Activated CD8-positive, alpha-beta memory T cell treated with anti-CD3 and anti-CD28 coated beads for 36 hours (primary cell): ENCODE measurements at regions not wholly inside any gene's neighbourhood (a gene's known extent, or its start where the extent isn't known, plus 50 kb on each side); places are given as distances from the start of the nearest gene placed in this dataset.

Source experiments
- CTCF ChIA-PET: fragments of 350-600 bp; sonication (Branson Sonifier 250); formaldehyde crosslinking; loops from one replicate; lab custom pipeline; 2021; ENCODE audit warnings: antibody characterized with exemption; lab: Charles Lee
- POLR2A ChIA-PET: fragments of 350-600 bp; sonication (Branson Sonifier 250); formaldehyde crosslinking; loops from one replicate; lab custom pipeline; 2021; ENCODE audit warnings: antibody characterized with exemption; lab: Charles Lee

DNA sequence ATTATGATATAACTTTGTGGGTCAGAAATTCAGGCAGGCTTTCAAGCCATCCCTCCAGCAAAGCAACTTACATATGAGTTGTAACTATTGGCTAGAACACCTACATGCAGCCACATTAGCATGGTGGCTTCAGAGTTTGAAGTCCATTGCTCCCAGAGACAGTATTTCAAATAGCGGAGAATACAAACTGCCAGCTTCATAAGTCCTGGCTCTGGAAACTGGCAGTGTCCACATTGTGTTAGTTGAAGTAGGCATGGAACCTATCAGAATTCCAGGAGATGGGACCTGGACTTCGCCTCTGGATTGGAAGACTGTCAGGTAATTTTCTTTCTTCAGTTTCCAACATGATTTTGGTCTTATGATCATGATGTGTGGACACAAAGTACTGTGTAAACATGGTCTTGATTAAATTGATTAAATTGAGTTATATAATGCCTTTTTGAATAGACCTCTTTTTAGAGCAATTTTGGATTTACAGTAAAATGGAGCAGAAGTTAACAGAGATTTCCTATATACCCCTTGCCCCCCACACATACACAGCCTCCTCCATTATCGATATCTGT lies 209.9 kb upstream of the NAV2 start:
- POLR2A ChIA-PET: no interaction called here
- CTCF ChIA-PET: interaction anchor here (0.9 kb wide), 1 partner anchor 51 kb away, joined by 3 read pairs; no protein-coding TSS in a partner anchor

DNA sequence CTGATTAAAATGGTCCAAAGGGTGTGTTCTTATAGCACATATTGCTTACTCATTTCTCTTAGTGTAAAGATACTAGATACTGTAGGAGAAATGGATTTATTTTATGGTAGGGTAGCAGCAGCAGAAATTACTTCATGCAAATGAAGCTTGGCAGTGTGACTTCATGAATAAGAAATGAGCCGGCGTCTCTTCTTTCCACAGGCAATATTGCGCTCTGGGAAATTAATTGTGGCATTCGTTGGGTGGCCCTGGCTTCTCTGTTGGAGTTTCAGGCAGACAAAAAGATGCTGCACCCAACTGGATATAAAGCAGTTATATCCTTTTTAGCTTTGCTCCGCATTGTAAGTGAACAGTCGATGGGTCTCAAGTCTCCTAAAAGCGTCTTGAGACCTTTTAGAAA lies 211.0 kb upstream of the NAV2 start:
- CTCF ChIA-PET: no interaction called here
- POLR2A ChIA-PET: no interaction called here

DNA sequence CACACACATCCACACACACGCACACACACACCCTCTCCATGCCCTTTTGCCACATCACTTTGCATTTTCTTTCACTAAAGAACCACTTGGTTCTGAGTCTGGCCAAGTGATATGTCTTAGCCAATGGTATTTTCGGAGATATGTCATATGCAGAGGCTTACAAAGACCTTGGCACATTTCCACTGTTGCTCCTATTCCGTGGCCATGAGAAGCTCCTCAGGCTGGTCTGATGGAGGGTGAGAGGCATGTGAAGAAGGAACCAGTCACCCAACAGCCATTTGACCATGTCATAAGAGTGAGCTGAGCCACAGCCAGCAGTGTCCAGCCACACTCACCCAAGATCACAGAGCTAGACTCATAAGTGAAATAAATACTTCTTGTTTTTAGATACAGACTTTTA lies 212.6 kb upstream of the NAV2 start:
- POLR2A ChIA-PET: no interaction called here
- CTCF ChIA-PET: no interaction called here

DNA sequence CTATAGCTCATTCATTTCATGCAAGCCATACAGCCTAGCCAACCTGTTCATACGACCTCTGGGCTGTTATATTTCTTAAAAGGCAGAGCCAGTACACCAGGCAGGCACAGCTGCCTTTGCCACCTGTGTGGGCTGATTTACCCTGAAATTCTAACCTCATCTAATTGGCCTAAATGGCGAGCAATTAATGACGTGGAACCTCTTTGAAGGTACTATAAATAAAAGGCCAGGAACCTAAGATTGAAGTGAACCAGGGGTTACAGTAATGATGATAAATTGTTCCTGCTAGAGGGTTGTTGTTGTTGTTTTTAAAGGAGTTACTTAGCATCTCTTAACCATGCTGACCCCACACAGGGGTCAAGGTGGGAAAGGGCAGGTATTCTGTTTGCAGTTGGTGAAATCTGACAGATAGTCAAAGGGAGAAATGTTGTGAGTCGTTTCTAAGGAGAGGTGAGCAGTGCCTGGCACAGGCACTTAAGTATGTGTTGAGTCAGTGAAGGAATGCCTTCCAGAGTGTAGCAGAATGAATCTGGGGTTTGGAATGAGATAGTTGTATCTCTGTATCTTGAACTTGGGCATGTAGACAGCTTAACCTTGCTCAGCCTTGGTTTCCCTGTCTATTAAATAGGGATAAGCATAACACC lies 213.5 kb upstream of the NAV2 start:
- CTCF ChIA-PET: no interaction called here

DNA sequence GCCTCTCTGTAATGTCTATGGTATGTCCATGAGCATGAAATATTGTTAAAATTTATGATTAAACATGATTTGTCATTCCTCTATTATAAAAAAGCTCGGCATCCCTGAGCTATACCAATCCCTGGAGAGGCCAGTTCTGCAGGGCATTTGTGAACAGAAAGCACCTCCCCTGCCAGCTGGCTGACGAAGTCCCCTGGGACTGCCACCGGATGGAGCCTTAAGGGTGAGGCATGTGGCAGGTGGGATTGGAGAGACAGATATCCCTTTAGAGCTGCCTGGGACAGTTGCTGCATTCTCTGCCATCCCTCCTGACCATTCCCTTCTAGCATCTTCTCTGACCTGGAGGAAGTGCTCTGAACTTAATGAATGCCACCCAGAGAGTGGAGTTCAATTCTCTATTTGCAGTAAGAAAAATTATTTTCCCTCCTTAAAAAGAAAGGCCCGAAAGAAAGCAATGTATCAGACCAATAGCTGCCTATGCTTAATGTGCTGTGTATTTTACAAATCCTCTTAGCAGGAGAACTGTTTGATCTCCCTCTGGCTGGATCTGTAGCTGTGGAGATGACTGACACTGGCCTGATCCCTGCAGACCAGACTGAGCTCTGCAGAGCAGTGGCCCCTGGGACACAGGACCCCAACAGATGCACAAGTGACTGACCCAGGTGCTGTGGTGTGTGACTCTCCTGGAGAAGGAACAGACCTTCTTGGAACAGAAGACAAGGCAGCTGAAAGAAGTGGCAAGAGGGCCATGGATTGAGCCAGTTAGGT lies 219.0 kb upstream of the NAV2 start:
- ChIA-PET POLR2A (no interaction called here), CTCF (no interaction called here)

More for the DNA sequence above, 213.5 kb upstream of the NAV2 start:
- POLR2A ChIA-PET: no interaction called here

DNA sequence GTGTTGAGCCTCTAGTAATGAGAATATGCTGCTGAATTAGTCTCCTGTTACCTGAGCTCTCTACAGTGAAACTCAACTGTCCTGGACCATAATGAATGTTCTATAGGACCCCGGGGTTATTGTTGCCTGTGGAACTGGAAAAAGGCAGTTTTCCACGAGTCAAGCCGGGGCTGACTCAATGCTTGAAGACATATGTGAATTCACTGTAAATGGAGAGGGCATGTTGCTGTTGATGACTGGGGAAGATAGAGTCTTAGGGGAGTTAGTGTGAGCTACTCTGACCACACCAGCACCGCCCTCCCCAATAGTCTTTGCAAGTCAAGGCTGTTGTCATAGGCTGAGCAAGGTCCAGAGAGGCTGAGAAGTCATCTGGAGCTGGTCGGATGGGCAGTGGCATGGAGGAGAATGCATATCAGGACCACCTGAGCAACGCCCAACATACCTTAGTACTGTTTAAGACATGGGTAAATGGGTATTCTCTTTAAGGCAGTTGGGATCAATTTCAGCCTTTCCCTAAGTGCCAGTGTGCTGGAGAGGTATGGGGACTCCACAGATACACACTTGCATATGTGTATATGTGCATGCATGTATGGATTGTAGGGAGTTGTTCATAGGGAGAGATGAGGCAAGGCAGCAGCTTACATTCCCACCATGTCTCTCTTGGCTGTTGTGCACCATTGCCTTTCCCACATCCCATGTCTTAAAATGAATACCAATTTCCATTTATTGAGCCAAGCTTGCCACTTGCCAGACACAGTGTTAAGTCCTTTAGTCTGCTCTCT lies 230.1 kb upstream of the NAV2 start:
- ChIA-PET CTCF (no interaction called here), POLR2A (no interaction called here)

DNA sequence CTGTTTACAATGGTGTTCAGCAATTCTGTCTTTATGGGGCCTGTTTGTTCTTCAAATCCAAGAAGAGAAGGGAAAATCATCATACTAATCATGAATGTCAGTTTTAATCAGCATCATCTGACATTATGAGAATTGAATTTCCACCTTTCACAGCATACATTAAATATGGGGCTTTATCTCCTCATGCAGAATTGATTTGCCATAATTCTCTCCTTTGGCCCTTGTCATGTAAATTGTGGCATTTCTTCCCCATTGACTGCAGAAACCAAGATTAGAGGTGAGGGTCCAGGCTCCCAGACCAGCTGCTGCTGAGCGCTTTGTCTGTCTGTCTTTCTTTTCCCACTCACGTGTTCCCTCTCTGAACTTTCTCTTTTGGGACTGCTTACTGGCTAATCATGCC lies 232.1 kb upstream of the NAV2 start:
- POLR2A ChIA-PET: no interaction called here
- CTCF ChIA-PET: no interaction called here

DNA sequence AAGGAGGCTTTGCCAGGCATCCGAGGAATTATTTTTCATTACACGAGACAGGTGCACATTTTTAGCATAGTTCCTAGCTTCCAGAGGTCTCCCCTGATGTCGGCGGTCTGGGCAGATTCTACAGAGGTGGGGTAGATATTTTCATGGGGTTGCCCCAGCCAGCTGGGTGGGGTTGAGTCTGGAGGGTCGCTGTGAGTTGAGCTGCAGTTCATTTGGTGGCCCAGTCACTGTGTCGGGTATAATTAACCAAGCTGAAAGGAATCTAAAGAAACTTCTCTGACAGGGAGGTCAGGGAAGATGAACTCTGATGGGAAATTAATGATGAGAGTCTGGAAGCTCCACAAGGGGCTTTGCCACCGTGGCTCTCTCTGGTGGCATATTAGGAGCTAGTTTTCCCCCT lies 233.7 kb upstream of the NAV2 start:
- POLR2A ChIA-PET: no interaction called here
- CTCF ChIA-PET: no interaction called here

DNA sequence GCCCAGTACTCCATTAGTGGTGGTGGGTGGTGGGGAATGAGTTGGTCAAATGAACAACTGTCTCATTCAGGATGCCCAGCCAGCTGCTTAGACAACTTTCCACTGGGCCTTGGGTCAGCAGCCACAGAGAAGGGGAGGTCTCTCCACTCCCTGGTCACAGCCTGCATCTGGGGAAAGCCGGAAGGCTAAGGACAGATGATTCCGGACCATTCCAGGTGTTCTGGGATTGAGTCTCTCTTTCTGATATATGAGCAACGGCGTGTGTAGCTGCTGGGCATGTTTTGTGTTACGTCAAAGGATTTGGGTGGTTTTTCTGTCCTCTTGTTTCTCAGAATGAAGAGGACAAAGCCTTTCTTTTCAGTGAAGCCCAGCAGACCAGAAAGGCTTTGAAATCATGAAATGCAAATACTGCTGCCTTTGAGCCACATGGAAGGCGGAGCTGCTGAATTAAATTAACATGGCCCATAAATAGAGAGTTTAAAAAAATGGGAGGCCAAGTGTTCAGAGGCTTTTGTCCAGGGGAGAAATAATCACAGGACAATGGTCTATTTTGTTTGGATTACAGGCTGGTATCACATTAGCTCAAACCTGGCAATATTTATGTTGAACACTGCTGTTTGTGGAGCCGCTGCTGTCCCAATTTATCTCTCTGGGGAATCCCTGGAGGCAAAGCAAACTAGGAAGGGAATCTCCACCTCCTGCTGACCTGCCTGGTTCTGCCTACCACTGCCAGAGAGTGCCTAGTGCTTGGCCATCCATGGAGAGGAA lies 234.4 kb upstream of the E2F8 start:
- POLR2A ChIA-PET: no interaction called here
- CTCF ChIA-PET: no interaction called here

DNA sequence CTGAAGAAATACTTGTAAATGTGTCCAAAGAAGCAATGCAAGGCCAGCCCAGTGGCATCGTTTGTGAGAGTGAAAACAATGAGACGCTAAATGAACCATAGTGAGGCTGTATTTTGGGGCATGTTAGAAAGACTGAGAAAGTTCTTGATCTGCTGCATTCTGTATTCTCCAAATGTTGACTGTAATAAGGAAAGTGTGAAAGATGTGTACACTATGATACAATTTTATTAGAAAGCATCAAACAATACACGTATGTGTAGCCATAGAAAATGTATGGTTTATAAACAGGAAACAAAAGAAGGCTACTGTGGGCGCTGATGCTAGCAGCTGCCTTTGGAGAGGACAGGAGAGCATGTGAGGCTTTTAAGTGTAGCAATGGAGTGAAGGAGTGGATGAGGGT lies 233.5 kb upstream of the E2F8 start:
- ChIA-PET POLR2A (no interaction called here), CTCF (no interaction called here)

DNA sequence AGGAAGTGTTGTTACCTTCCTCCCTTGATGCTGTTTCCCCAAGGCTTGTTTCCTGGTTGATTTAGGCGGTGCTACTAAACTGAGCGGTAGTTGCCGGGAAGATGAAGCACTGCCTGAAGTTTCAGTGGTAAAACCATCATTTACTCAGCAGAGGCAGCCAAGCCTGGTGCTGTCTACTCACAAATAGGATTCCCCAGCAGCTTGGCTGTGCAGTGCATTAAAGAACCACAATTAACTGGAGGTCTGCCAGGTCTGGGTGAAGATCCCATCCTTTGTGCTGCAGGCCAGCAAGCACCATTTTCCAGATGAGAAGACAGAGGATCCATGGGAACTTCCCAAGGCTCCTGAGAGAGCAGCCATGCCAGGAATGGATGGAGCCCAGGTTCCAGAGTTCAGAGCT lies 231.9 kb upstream of the E2F8 start:
- POLR2A ChIA-PET: no interaction called here
- CTCF ChIA-PET: no interaction called here

DNA sequence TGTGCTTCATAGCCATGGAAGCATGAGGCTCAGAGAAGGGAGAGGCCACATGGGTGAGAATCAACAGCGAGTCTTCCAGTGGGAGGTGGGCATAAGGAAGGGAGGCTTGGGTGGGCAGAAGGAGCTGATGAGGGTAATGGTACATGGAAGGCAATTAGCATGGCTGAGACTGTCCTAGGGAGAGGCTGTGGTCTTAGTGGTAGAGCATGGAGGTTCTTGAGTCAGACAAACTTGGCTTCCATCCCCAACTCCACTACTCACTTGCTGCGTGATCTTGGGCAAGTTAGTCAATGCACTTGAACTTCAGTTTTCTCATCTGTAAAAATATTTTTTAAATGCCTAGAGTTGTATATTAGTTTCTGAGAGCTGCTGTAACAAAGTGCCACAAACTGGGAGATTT lies 227.2 kb upstream of the E2F8 start:
- ChIA-PET CTCF (no interaction called here), POLR2A (no interaction called here)

DNA sequence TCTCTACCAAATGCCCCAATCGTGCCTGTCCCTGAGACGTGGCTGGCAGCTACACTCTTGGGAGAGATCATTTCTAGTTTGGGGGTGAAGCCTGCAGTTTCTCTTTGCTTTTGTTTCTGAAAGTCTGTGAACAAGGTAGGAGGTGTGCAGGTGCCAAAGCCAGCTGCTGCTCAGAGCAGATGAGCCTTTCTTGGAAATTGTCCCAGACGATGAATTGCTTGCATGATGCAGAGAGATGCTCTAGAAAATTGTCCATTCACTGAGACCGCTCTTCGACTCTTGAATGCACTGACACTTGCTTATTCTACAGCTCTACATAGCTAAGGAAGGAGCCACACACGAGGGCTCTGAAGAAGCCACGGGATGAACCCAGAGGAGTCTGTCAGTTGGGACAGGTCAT lies 225.6 kb upstream of the E2F8 start:
- ChIA-PET CTCF (no interaction called here), POLR2A (no interaction called here)

DNA sequence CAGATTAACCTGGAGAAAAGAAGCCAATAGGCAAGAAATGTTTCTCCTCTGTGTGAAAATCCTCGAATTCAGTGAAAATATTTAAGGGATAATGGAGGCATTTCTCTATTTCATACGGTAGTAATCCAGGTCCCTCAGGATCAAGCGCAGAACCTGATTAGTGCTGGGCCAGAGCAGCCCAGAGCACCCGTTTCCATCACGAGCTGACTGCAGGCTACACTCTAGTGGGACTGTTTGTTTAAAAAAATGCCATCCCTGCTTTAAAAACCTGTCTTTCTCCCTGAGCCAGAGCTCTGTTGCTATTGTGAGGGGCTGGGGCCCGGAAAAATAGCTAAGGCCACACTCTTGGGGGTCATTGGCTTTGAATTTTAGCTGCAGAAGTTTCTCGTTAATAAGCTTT lies 223.2 kb upstream of the E2F8 start:
- ChIA-PET POLR2A (no interaction called here), CTCF (no interaction called here)

DNA sequence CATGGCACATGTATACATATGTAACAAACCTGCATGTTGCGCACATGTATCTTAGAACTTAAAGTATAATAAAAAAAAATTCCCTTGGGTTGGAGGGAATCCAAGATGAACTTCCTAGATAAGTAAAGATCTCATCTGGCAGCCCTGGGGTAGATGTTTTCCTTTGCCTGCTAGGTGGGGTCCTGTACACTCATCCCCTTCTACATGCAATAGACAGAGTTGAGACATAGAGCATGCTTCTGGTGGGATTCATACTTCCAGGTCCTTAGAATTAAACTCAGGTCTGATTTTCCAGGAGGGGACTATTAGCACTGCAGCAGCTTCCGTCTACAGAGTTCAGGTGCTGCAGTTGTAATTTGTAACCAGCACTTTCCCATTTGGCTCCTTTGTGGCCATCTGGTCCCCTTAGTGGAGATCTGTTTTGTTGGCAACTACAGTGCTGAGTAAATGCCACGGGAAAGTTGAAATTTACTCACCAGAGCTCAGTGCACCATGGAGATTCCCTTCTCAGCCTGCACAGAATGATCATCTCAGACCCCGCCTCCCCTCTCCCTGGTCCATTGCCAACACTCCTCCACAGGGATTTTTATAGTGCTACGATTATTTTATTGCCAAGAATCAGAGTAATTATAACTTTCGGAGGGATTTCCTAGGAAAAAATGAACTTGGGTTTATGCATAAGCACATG lies 220.1 kb upstream of the E2F8 start:
- ChIA-PET CTCF (no interaction called here), POLR2A (no interaction called here)

DNA sequence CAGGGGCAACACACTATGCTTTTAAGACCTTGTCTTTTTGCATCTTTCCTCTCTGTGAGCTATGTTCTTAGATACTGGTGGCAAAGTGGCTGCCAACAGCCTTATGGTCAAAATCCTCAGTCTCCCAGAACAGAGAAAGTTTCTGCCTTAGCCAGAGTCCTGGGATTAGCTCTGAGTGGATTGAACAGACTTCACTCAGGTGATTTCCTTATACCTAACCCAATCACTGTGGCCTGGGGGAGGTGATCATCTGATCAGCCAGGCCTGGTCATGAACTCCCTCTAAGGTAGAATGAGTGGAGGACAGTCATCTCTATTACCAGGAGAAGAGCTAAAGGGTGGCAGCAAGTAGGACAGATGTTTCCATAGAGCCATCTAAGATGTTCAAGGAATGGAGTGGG lies 218.5 kb upstream of the E2F8 start:
- CTCF ChIA-PET: interaction anchor here (1.2 kb wide), 1 partner anchor 13 kb away, joined by 3 read pairs; no protein-coding TSS in a partner anchor

DNA sequence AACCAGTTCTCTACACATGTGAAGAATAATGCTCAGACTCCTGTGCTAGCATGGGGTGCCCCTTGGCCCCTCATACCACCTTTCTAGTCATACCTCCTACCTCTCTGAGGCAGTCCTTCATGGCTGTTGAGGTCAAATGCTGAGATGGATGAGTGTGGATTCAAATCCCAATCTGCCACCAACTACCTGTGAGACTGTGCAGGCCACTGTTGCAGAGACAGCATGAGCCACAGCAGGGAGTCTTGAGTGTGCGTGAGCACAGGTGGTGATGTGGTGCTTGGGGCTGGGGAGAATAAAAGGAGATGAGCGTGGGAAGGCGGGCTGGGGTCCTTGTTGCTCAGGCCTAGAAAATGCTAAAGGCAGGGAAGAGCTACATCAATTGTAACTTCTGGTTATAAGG lies 218.0 kb upstream of the E2F8 start:
- ChIA-PET POLR2A (no interaction called here), CTCF (interaction anchor here (1.2 kb wide), 1 partner anchor 13 kb away, joined by 3 read pairs; no protein-coding TSS in a partner anchor)

More for the DNA sequence above, 218.5 kb upstream of the E2F8 start:
- POLR2A ChIA-PET: no interaction called here

DNA sequence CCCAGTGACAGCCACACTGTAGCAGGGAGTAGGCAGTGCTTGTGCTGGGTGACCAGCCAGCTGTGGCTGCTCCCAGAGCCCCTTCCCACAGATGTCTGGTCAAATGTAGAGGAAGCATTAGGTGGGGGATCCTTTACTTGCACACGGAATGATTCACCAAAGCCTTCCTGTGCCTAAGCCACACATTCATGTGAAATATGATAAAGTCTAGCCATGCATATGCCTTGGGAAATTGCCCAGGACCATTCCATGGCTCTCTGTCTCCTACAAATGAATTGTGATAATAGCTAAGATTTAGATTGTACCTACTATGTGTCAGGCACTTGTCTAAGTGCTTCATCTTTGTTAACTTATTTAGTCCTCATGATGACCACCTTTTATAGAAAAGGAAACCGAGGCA lies 217.5 kb upstream of the E2F8 start:
- POLR2A ChIA-PET: no interaction called here
- CTCF ChIA-PET: no interaction called here

DNA sequence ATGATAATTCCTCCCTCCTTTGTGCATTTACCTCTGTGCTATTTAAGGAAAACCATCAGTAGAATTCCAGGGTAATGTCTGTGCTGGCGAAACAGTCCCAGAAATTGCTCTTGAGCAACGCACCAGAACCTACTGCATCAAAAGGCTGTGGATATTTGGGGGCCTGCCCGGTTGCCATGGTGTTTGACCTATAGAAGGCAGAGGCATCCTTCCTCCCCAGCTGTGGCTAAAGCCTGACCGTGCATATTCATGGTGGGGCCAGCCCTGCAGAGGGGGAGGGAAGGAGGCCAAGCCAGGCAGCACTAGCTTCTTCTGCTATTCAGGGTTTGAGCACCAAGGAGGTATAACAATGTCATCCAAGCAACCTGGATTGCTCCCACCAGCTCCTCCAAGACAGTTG lies 215.0 kb upstream of the E2F8 start:
- CTCF ChIA-PET: no interaction called here
- POLR2A ChIA-PET: no interaction called here
